HCEC 1CT (cell line): ENCODE measurements at regions not wholly inside any gene's neighbourhood (a gene's known extent, or its start where the extent isn't known, plus 50 kb on each side); places are given as distances from the start of the nearest gene placed in this dataset.
A peak's percentile ranks its signal among the peaks of the same experiment; 100 is the strongest.
"Not testable (repeated sequence)": the region's sequence is repeated elsewhere in the genome, so short reads cannot be mapped to it uniquely, and the experiment has no call there.

Experiments used
- DNase-seq: peaks from one replicate; pipeline ENCODE4 v3.0.0-alpha.2; 2017

GRCh38 chr16:29578898-29579297, 72.7 kb upstream of the NPIPB12 start:
- DNase-seq: not testable (repeated sequence)

GRCh38 chr16:29581764-29582163, 75.6 kb upstream of the NPIPB12 start:
- DNase-seq: not testable (repeated sequence)

DNA sequence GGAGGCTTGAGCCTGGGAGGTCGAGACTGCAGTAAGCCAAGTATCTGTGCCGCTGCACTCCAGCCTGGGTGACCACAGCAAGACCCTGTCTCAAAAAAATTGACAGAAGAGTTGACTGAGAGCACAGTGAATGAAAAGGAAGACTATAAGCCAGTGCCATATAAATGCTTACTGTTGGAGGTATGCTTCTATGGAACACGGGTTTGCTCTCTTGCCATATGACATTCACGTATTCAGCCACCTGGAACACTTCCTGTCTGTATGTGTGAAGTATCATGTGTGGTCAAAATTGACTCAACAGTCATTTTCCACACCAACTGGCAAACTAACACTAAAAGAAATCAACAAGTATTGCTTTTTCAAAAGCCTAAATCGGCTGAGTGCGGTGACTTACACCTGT, 71.1 kb upstream of the SPN start:
- not testable (repeated sequence) for DNase-seq

DNA sequence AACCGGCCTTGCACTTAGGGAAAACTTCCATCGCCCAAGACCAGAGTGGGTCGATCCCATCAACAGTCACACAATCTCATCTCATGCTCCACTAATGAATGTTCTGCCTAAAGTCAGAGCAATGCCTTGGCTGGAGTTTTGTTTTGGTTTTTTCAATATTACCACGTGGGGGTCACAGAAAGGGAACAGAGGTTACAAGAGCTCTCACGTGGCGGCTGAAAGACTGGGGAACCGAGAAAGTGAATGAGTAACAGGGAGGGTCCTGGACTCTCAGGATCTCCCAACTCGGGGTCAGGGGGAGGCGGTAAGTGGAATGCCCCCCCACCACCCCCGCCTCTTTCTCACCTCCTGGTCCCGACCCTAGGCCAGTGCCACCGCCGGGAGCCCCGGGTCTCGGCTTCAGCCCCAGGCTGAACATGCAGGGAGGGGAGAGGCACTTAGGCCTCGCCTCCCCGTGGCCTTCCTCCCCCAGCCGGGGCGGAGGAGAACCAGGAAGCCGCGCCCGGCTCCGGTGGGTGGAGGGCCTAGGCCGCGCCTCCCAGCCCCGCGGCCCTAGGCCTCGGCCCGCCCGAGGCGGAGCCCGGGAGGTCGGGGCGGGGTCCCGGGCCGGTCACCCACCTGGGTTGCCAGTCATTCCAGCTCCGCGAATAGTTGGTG, 68.7 kb upstream of the SPN start:
- DNase-seq: peak; percentile 25

DNA sequence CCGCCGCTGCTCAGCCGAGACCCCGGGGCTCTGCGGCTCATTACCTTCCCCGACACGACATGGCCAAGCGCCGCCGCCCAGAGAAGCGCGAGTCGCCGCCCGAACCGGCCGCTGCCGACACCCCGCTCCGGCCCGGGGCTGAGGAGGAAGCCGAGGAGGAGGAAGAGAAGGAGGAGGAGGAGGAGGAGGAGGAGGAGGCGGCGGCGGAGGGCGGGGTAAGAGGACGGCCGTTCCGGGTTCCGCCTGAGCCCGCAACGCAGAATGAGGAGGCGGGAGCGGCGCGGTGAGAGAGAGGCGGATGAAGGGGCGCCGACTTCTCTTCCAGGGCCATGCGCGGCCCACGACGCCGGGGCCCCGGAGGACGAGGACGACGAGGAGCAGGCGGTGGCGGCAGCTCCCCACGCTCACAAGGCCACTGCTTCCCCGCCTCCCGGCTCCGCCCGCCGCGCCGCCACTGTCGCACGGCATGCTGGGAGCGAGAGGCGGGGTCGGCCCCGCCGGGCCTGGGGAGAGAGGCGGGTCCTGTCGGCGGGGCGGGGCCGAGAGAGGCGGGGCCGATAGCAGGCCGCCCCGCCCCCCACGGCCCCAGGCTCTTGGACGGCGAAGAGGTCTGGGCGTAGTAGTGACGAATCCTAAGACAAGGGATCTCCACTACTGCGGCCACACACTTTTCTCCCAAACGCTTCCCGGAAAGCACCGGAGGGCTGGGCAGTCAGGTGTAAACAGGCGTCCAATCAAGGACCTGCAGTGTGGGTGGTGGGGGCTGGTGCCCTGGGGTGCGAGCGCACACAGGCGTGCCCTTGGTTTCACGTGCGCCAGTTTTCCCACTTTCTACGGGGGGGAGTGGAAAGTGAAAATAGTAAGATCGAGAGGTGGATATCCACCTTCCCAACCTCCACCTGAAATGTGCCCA, 67.9 kb upstream of the SPN start:
- peak; percentile 84 for DNase-seq

DNA sequence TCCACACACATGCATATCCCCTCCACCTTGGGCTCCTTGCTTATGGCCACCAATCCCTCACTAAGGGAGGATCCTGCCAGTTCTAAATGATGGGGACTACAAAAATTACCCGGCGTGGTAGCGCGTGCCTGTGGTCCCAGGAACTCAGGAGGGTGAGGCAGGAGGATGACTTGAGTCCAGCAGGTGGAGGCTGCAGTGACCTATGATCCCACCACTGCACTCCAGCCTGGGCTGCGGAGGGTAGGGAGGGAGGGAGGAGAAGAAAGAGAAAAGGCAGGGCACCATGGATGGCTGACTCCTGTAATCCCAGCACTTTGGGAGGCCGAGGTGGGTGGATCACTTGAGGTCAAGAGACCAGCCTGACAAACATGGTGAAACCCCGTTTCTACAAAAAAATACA, 66.0 kb upstream of the SPN start:
- DNase-seq: not testable (repeated sequence)

- not testable (repeated sequence) for DNase-seq
Measured at GRCh38 chr16:29600111-29601000, 62.7 kb upstream of the SPN start.

DNA sequence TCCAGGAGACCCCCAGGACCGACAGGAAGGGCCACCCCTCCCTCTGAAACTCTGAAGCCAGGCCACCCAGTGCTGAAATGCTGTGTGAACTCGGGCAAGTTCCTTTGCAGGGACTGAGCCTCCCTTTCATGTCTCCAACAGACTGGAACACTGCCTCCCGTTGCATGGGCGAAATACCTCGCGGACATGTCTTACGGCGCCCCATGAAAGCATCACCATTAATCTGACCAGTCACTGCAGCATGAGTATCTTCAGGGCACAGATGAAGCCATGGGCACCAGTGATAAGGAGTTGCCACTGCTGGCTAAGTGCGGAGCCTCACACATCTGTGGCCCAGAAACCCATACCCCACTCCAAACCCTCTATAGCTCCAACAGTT, 60.8 kb upstream of the SPN start:
- not testable (repeated sequence) for DNase-seq

- not testable (repeated sequence) for DNase-seq
Measured at GRCh38 chr16:29602683-29603088, 60.4 kb upstream of the SPN start.

DNA sequence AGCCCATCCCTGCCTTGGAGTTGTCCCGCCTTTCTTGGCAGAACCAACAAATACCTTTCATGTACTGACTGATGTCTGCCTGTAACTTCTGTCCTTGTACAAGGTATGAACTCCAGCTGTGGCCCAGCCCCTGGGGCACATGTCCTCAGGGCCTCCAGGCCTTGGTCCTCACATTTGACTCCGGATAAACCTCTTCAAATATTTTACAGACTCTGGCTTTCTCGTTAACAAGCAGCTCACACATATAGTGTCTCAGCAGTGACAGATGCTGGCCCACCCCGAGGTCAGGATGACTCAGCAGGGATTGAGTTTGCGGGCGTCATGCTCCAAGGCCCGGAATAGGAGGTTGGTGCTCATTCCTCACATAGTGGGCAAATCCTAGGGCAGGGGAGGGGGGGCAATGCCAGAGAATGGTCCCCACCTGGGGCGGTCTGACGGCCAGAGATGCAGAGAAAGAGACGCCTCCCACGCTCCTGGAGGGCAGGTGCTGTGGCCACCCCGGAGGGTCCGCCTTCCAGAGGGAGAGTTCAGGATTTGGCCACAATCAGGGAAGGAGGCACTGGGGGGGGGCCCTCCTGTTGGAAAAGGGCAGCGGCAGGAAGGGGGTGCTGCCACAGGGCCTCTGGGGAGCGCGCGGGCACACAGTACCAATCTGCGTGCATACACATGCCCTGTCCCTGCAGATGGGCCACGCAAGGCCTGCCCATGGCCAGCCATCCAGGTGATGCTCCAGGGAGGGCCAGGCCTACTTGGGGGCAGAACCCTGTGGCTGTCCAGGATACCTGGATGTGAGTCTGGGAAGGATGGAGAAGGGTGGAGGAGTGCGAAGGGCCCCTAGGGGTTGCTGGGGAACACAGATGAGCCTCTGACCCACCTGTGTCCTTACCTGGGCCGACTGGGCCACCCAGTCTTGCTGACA, 58.2 kb upstream of the SPN start:
- peak; percentile 72 for DNase-seq

DNA sequence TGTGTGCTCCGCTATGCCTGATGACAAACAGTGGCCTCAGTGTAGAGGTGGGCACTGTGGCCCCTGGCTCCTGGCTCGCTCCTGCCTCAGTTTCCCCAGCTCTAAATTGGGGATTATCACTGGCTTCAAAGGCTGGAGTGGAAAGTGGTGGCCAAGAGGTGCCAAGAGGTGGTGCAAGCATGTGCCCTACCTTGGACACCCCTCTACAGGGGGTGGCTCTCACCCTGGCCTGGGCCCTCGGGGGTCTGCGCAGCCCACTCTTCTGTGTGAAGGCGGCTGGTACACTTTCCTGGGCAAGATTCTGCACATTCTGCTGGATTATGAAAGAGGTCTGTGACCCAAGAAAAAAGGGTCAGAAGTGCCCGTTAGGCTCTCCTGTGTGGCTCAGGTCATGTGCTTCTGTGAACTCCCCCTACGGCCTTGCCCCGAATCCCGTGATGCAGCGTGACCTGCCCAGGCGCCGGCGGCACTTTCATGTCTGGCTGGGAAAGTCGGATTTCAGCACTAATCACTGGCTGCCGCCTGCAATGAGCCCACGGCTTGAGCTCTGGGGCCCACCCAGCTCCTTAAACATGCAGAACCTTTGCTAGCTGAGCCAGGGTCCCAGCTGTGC, 57.3 kb upstream of the SPN start:
- DNase-seq: not testable (repeated sequence)

DNA sequence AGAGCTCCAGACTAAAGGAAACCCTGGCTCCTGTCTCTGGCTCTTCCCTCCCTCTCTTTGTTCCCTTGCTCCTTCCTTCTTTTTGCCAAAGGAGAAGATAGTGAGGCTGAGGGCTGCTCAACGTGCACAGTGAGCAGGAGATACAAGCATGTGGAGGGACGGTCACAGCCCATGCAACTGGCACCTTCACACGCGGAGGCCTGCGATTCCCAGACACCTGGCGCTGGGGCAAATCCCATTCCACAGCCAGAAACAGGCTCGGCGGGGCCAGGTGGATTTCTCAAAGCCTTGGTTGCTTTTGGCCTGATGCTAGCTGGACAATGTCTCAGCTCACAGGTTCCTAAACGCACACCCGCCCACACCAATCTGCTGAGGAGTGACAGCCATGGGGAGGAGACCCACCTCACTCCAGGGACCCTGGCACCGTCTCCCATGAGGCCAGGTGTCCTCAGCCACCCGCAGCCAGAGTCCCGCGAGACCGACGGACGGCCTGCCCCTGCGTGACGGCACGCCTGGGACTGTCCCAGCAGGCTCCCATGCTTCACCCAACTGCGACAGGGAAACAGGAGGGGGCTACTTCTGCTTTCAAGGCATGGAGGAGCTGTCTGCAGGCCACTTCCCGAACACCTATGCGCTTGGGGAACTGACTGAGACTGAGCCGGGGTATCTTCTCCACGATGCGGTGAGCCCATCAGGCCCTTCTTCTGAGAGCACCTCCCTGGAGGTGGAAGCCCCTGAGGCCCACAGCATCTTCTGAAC, 56.2 kb upstream of the SPN start:
- DNase-seq: not testable (repeated sequence)

GRCh38 chr16:29607428-29607823, 55.6 kb upstream of the SPN start:
- DNase-seq: not testable (repeated sequence)

GRCh38 chr16:29612381-29613306, 50.4 kb upstream of the SPN start:
- DNase-seq: not testable (repeated sequence)
